ENCODE measurements at regions not wholly inside any gene's neighbourhood (a gene's known extent, or its start where the extent isn't known, plus 50 kb on each side); places are given as distances from the start of the nearest gene placed in this dataset.

- Histone ChIP-seq H3K9me3 (ENCODE audit: low read length) (no peaks in the 10 kb centered on the region), H2AFZ (ENCODE audit: low read depth, low read length) (no peak overlapping the region), H3K4me3 (ENCODE audit: low read length) (no peak overlapping the region), H3K36me3 (ENCODE audit: insufficient read depth, low read length) (no peaks in the 10 kb centered on the region), H3K4me1 (ENCODE audit: insufficient read depth, low read length) (no peaks in the 10 kb centered on the region), H3K27me3 (ENCODE audit: insufficient read depth, low read length) (no peaks in the 10 kb centered on the region)
Measured at GRCh38 chr22:48893288-48894063, 934.2 kb downstream of the BRD1 start.

- no peaks in the 10 kb centered on the region for H3K27me3 ChIP-seq (ENCODE audit: insufficient read depth, low read length)
- H3K4me1 ChIP-seq (ENCODE audit: insufficient read depth, low read length): no peaks in the 10 kb centered on the region
- H3K9me3 ChIP-seq (ENCODE audit: low read length): no peaks in the 10 kb centered on the region
- no peaks in the 10 kb centered on the region for H3K36me3 ChIP-seq (ENCODE audit: insufficient read depth, low read length)
- no peak overlapping the region for H2AFZ ChIP-seq (ENCODE audit: low read depth, low read length)
- H3K4me3 ChIP-seq (ENCODE audit: low read length): no peak overlapping the region
Measured at GRCh38 chr22:48892578-48893287, 934.9 kb downstream of the BRD1 start.

- H3K36me3 ChIP-seq (ENCODE audit: insufficient read depth, low read length): no peaks in the 10 kb centered on the region
- no peaks in the 10 kb centered on the region for H3K9me3 ChIP-seq (ENCODE audit: low read length)
- no peak overlapping the region for H2AFZ ChIP-seq (ENCODE audit: low read depth, low read length)
- no peak overlapping the region for H3K4me3 ChIP-seq (ENCODE audit: low read length)
- no peaks in the 10 kb centered on the region for H3K4me1 ChIP-seq (ENCODE audit: insufficient read depth, low read length)
- H3K27me3 ChIP-seq (ENCODE audit: insufficient read depth, low read length): no peaks in the 10 kb centered on the region
Measured at GRCh38 chr22:48891688-48892577, 935.7 kb downstream of the BRD1 start.

- no peak overlapping the region for H2AFZ ChIP-seq (ENCODE audit: low read depth, low read length)
- H3K9me3 ChIP-seq (ENCODE audit: low read length): no peaks in the 10 kb centered on the region
Measured at GRCh38 chr22:48890693-48891554, 936.7 kb downstream of the BRD1 start.

GRCh38 chr22:48889887-48890692, 937.6 kb downstream of the BRD1 start:
- Histone ChIP-seq H3K27me3 (ENCODE audit: insufficient read depth, low read length) (no peaks in the 10 kb centered on the region), H3K4me1 (ENCODE audit: insufficient read depth, low read length) (no peaks in the 10 kb centered on the region)

More at GRCh38 chr22:48890693-48891554, 936.7 kb downstream of the BRD1 start:
- no peak overlapping the region for H3K4me3 ChIP-seq (ENCODE audit: low read length)
- no peaks in the 10 kb centered on the region for H3K27me3 ChIP-seq (ENCODE audit: insufficient read depth, low read length)
- no peaks in the 10 kb centered on the region for H3K36me3 ChIP-seq (ENCODE audit: insufficient read depth, low read length)
- no peaks in the 10 kb centered on the region for H3K4me1 ChIP-seq (ENCODE audit: insufficient read depth, low read length)

GRCh38 chr22:48889209-48889830, 938.4 kb downstream of the BRD1 start:
- H3K4me3 ChIP-seq (ENCODE audit: low read length): no peak overlapping the region
- no peaks in the 10 kb centered on the region for H3K9me3 ChIP-seq (ENCODE audit: low read length)
- no peaks in the 10 kb centered on the region for H3K36me3 ChIP-seq (ENCODE audit: insufficient read depth, low read length)
- no peaks in the 10 kb centered on the region for H3K27me3 ChIP-seq (ENCODE audit: insufficient read depth, low read length)
- H3K4me1 ChIP-seq (ENCODE audit: insufficient read depth, low read length): no peaks in the 10 kb centered on the region
- H2AFZ ChIP-seq (ENCODE audit: low read depth, low read length): no peak overlapping the region

More at GRCh38 chr22:48889887-48890692, 937.6 kb downstream of the BRD1 start:
- H2AFZ ChIP-seq (ENCODE audit: low read depth, low read length): no peak overlapping the region
- H3K9me3 ChIP-seq (ENCODE audit: low read length): no peaks in the 10 kb centered on the region
- H3K36me3 ChIP-seq (ENCODE audit: insufficient read depth, low read length): no peaks in the 10 kb centered on the region
- no peak overlapping the region for H3K4me3 ChIP-seq (ENCODE audit: low read length)

- H3K4me3 ChIP-seq (ENCODE audit: low read length): no peak overlapping the region
- no peaks in the 10 kb centered on the region for H3K27me3 ChIP-seq (ENCODE audit: insufficient read depth, low read length)
- H2AFZ ChIP-seq (ENCODE audit: low read depth, low read length): no peak overlapping the region
- no peaks in the 10 kb centered on the region for H3K9me3 ChIP-seq (ENCODE audit: low read length)
- H3K4me1 ChIP-seq (ENCODE audit: insufficient read depth, low read length): no peaks in the 10 kb centered on the region
- no peaks in the 10 kb centered on the region for H3K36me3 ChIP-seq (ENCODE audit: insufficient read depth, low read length)
Measured at GRCh38 chr22:48888466-48889208, 939.0 kb downstream of the BRD1 start.

GRCh38 chr22:48887394-48888332, 940.0 kb downstream of the BRD1 start:
- Histone ChIP-seq H3K9me3 (ENCODE audit: low read length) (no peaks in the 10 kb centered on the region), H3K4me3 (ENCODE audit: low read length) (no peak overlapping the region), H3K36me3 (ENCODE audit: insufficient read depth, low read length) (no peaks in the 10 kb centered on the region), H3K4me1 (ENCODE audit: insufficient read depth, low read length) (no peaks in the 10 kb centered on the region), H3K27me3 (ENCODE audit: insufficient read depth, low read length) (no peaks in the 10 kb centered on the region), H2AFZ (ENCODE audit: low read depth, low read length) (no peak overlapping the region)

- H2AFZ ChIP-seq (ENCODE audit: low read depth, low read length): no peak overlapping the region
- no peaks in the 10 kb centered on the region for H3K27me3 ChIP-seq (ENCODE audit: insufficient read depth, low read length)
- no peaks in the 10 kb centered on the region for H3K36me3 ChIP-seq (ENCODE audit: insufficient read depth, low read length)
Measured at GRCh38 chr22:48886604-48887393, 940.9 kb downstream of the BRD1 start.

GRCh38 chr22:48885919-48886305, 941.8 kb downstream of the BRD1 start:
- Histone ChIP-seq H2AFZ (ENCODE audit: low read depth, low read length) (no peak overlapping the region), H3K36me3 (ENCODE audit: insufficient read depth, low read length) (no peaks in the 10 kb centered on the region), H3K4me1 (ENCODE audit: insufficient read depth, low read length) (no peaks in the 10 kb centered on the region), H3K4me3 (ENCODE audit: low read length) (no peak overlapping the region), H3K9me3 (ENCODE audit: low read length) (no peaks in the 10 kb centered on the region), H3K27me3 (ENCODE audit: insufficient read depth, low read length) (no peaks in the 10 kb centered on the region)

More at GRCh38 chr22:48886604-48887393, 940.9 kb downstream of the BRD1 start:
- Histone ChIP-seq H3K4me3 (ENCODE audit: low read length) (no peak overlapping the region), H3K9me3 (ENCODE audit: low read length) (no peaks in the 10 kb centered on the region), H3K4me1 (ENCODE audit: insufficient read depth, low read length) (no peaks in the 10 kb centered on the region)

All from neuron (in vitro differentiated cells).